Fibroblast of villous mesenchyme (primary cell): ENCODE measurements at regions not wholly inside any gene's neighbourhood (a gene's known extent, or its start where the extent isn't known, plus 50 kb on each side); places are given as distances from the start of the nearest gene placed in this dataset.
"Not testable (repeated sequence)": the region's sequence is repeated elsewhere in the genome, so short reads cannot be mapped to it uniquely, and the experiment has no call there.

Source experiments
- DNase-seq: peaks from one replicate; pipeline ENCODE4 v3.0.0-alpha.2; 2010; ENCODE audit warnings: low read depth
- H3K4me3 ChIP-seq: 2 replicates; pipeline ENCODE4 v1.5.1; 2011; ENCODE audit warnings: low read depth, mild to moderate bottlenecking, low read length
- TF ChIP-seq, protein P1 (sequence below): IDR thresholded peaks from 2 replicates; pipeline ENCODE4 v1.5.1; 2012; ENCODE audit warnings: low read depth, mild to moderate bottlenecking, low read length; ENCODE audit not compliant: insufficient read depth

DNA sequence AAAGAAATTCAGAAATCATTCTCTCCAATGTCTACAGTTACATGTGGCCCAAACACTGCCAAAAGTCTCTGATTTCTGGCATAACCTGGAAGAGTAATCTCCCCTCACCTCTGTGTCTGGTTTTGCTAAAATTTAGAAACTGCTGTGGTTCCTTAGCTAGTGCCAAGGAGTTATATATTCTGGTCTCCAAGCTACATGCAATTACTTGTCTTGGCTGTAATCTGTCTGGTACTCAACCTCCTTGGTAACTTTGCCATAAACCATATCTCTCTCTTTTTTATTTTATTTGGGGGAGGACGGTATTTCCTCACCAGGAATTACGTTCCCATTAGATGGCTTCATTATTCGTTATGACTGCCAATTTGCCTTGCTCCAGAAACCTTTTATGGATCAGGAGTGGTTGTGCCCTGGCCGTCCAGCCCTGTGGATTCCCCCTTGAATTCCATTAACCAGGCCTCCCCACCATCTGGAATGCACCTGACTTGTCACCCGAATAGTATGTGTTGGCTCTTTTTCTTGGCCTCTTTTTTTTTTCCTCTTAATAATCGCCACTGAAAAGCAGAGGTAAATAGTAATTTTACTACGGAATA lies 400.0 kb downstream of the CD83 start:
- no peak overlapping the region for H3K4me3 ChIP-seq
- DNase-seq, result no peak
- TF ChIP-seq, protein P1, sequence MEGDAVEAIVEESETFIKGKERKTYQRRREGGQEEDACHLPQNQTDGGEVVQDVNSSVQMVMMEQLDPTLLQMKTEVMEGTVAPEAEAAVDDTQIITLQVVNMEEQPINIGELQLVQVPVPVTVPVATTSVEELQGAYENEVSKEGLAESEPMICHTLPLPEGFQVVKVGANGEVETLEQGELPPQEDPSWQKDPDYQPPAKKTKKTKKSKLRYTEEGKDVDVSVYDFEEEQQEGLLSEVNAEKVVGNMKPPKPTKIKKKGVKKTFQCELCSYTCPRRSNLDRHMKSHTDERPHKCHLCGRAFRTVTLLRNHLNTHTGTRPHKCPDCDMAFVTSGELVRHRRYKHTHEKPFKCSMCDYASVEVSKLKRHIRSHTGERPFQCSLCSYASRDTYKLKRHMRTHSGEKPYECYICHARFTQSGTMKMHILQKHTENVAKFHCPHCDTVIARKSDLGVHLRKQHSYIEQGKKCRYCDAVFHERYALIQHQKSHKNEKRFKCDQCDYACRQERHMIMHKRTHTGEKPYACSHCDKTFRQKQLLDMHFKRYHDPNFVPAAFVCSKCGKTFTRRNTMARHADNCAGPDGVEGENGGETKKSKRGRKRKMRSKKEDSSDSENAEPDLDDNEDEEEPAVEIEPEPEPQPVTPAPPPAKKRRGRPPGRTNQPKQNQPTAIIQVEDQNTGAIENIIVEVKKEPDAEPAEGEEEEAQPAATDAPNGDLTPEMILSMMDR, result no peak

DNA sequence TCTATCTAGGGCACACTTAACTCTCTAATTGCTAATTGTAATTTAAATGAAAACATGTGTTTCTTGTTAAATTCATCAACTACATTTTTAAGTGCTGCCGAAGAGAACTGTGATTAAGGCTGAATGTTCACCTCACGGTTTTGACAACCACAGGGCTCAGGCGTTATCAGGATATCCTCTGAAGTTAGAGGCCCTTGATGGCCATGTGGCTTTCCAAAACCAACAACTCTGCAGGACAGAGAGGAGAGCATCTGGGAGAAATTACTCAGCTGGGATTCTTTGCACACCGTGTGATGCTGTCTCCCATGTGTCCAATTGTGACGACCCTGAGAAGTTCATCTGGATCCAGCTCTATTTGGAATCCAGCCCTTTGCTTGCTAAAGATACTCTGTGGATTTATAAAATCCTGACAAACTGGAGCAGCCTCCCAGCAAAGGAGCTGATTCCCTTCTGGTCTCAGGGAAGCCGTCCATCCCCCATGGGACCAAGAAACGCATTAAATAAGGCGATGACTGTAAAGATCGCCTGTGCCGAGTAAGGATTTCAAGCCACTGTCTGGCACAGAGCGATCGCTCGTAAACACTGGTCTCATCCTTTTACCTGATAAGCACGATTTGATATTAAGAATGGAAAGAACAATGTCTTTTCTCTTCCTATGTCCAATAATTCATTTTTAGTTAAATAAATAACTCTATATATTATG lies 401.1 kb downstream of the CD83 start:
- DNase-seq, result no peak
- no peak overlapping the region for H3K4me3 ChIP-seq
- TF ChIP-seq, protein P1, result no peak

DNA sequence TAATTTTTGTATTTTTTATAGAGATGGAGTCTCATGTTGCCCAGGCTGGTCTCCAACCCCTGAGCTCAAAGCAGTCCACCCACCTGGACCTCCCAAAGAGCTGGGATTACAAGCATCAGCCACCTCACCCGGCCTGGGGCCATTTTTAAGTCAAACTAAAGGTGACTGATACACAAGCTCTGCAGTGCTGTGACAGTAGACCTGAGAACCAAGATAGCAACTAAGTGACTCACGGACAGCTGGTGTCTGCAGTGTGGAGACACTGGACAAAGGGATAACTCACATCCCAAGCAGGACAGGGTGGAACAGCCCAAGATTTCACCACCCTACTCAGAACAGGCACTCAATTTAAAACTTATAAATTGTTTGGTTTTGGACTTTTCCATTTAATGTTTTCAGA lies 402.5 kb downstream of the CD83 start:
- TF ChIP-seq, protein P1, result no peak
- DNase-seq, result no peak
- no peak overlapping the region for H3K4me3 ChIP-seq

DNA sequence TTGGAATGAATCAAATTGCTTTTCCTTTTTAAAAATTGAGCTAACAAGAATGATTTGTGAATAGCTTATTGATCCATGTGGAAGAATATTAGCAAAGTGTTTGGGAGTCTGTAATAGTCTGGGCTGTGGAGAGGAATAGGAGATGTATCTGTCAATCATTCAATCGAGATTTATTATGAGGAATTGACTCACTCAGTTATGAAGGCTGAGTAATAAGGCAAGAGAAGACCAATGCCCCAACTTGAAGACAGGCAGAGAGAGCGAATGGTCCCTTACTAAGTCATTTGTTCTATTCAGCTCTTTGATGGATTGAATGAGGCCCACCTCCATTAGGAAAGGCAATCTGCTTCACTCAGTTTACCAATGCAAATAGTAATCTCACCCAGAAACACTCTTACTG lies 403.0 kb downstream of the CD83 start:
- TF ChIP-seq, protein P1, result no peak
- DNase-seq, result no peak
- no peak overlapping the region for H3K4me3 ChIP-seq

DNA sequence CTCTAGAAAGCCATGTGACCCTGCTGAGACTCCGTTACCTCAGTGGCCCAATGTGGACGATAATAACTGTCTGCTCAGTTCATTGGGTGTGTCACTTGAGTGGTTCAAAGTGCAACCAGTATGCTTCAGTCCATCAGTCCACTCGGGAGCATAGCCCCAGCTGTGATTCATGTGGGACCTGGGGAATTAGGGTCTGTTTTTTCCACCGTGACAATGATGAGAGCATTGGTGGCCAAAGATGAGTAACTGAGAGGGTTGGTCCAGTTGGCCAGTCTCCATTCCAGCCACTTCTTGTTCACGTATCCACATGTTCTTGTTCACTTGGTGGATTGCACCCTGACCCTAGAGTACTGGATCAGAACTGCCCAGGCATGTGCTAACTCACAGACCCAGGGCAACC lies 403.6 kb downstream of the CD83 start:
- DNase-seq, result no peak
- TF ChIP-seq, protein P1, result no peak

DNA sequence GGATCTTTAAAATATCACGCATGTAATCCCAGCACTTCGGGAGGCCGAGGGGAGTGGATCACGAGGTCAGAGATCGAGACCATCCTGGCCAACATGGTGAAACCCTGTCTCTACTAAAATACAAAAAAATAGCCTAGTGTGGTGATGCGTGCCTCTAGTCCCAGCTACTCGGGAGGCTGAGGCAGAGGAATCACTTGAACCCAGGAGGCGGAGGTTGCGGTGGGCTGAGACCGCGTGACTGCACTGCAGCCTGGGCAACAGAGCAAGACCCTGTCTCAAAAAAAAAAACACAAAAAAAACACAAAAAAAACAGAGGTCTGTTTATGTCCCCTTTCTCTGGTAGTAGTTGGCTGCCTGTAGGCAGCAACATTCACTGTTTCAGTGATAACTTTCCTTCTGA lies 404.3 kb downstream of the CD83 start:
- H3K4me3 ChIP-seq, DNase-seq: not testable (repeated sequence)

More for the DNA sequence above, 403.6 kb downstream of the CD83 start:
- no peak overlapping the region for H3K4me3 ChIP-seq

DNA sequence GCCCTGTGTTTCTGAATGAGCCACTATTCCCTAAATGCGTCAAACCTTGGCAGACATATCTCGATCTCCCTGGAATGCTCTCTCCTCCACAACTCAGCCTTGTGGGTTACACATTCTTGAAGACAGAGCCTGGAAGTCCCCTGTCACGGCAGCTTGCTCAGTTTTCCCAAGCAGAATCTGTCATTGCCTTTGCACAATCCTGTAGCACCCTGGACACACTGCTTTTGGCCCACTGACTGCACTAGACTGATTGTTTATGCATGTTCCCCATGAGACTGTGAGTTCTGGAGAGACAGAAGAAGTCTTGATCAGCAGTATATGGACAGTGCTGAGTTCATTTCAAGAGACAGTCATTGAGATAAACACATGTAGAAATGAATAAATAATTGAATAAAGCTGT lies 406.7 kb downstream of the CD83 start:
- H3K4me3 ChIP-seq, result no peak overlapping the region
- no peak for DNase-seq

More for the DNA sequence above, 406.7 kb downstream of the CD83 start:
- TF ChIP-seq, protein P1, result no peak
